Left lobe of liver (tissue), 2 donors: ENCODE measurements at regions not wholly inside any gene's neighbourhood (a gene's known extent, or its start where the extent isn't known, plus 50 kb on each side); places are given as distances from the start of the nearest gene placed in this dataset.
"Not testable (repeated sequence)": the region's sequence is repeated elsewhere in the genome, so short reads cannot be mapped to it uniquely, and the experiment has no call there.

Source experiments
- ATAC-seq: fragments of 200-7000 bp; cut with Tn5 transposase; one replicate; pipeline ENCODE4 v1.9.1; 2020; ENCODE audit warnings: mild to moderate bottlenecking, moderate library complexity
- DNase-seq: peaks from one replicate; pipeline ENCODE4 v3.0.0-alpha.2; 2020; ENCODE audit warnings: low spot score
- donor health status: DM: no; HTN: no; CAD: no; lungs with moderate emphysema.
- donor health status: DM: no; HTN: yes; CAD: no.

DNA sequence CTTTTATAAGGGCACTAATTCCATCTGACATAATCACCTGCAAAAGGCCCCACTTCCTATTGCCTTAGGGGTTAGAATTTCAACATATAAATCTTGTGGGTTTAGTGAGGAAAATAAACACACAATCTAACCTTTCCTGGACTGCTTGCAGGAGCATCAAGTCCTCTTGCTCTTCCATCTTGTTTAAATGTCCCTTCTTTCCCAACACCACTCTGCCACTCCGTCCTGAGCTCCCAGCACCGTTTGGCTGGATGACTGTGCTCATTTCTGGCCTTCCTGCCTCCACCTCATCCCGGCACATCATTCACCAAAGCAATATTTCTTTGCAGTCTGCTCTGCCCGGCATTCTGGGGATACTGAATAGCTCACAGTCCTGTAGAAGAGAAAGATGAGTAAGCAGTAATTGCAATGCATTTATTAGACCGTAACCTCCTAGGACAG is 247.8 kb downstream of the BCL2 start:
- DNase-seq (no peak), ATAC-seq (no peak)

DNA sequence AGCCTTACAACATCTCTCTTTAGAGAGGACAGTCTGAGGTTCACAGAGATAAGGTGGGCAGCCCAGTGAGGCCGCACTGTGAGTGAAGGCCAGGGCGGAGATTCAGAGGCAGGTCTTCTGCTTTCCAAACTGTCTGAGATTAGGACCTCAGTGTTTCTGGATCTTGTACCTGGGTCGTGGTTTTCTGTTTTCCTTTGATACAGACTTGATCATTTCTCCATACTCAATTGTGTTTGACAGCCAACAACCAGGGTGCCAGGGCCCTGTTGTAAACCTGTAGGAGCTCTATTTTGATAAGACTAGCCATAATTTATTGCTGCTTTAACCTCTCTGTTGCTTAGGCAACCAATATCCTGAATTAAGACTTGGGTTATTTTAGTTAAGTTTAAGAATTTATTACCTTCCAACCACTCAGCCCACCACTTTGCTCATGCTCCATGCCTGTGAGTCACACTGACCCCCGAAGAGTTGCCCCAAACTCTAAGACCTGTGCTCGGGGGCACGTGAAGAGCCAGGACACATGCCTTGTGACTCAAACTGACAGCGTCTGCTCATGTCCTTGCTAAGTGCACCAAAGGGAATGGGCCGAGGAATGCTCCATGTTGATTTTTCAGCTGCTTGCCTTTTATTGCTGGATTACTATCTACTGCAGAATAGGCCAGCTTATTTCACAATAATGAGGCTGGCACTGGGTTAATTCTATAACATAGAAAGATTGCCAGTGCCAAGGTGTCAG is 248.6 kb downstream of the BCL2 start:
- peak; percentile 12 for ATAC-seq
- DNase-seq, result no peak

DNA sequence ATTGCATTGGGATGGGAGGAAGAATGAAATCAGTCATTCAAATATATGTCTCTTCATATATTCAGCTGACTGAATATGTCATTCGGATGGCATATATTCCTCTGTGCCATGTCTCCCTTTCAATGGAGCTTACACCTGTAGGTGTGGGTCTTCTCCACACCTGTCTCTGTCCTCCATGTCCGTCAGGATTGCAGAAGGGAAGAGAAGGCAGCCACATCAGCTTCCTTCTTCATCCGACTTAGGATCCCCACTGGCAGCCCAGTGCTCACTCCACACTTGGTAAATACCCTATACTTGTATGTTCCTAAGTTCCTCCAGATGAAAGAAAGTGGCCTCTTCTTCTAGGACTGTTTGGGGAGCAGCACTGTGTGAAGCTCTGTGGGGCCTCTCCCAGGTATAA is 250.1 kb downstream of the BCL2 start:
- no peak for ATAC-seq
- no peak for DNase-seq

DNA sequence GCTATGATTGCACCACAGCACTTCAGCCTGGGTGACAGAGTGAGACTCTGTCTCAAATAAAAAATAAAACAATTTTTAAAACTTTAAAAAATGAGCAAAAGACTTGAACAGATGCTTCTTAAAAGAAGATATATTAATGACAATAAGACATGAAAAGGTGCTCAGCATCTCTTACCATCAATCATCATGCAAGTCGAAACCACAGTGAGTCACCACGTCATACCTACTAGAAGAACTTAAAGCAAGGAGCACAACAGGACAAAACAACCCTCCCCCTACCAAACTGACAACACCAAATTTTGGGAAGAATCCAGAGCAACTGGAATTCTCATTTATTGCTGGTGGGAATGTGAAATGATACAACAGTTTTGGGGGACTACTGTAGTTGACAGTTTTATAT is 251.6 kb downstream of the BCL2 start:
- no peak for ATAC-seq
- DNase-seq, result no peak

DNA sequence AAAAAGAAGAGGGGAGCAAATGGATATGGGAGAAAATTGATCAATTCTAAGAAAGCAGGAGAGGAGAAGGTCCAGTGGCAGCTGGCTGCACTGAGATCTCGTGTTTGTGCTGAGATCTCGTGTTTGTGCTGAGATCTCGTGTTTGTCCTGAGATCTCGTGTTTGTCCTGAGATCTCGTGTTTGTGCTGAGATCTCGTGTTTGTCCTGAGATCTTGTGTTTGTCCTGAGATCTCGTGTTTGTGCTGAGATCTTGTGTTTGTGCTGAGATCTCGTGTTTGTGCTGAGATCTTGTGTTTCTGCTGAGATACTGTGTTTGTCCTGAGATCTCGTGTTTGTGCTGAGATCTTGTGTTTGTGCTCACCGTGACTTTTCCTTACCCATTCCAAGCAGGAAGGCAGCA is 254.4 kb downstream of the BCL2 start:
- ATAC-seq (no peak), DNase-seq (no peak)

DNA sequence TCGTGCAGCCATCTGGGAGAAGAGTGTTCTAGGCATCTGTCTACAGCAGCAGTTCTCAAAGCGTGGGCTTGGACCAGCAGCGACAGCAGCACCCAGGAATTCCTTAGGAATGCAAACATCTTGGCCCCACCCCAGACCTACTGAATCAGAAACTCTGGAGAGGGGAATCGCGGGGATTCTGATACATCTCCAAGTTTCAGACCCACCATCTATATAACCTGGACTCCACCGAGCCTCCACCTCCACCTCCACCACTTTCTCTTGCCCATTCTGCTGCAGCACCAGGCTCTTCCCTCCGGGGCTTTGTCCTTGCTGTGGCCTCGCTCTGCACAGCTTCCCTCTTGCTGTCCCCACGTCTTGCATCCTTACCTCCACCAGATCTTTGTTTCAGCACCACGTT is 256.4 kb downstream of the BCL2 start:
- ATAC-seq (no peak), DNase-seq (no peak)

DNA sequence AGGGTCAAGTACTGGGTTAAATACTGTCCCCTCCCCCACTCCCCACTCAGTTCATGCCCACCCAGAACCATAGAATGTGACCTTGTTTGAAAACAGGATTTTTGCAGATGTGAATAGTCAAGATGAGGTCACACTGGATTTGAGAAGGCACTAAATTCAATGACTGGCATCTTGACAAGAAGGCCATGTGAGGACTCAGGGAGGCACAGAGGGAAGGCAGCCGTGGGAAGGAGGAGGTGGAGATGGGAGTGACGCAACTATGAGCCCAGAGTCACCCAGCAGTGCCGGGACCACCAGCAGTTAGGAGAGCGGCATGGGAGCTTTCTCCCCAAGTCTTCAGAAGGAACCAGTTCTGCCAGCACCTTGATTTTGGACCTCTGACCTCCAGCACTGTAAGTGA is 257.3 kb downstream of the BCL2 start:
- no peak for DNase-seq

DNA sequence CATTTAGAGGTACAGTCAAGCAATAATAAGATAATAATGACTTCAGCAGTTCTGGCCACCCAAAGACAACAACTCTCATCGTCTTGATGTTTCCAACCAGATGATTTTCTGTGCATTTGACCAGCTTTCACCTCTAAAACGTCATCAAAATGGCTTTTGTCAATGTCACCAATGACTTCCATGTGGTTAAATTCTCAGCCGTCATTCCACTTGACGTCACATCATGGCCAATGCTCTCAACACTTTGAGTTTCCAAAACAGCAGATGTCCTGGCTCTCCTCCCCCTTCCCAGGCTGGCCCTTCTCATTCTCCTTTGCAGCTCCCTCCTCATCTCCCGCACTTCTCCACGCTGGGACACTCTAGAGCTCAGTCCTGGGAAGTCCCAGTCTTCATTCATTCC is 258.3 kb downstream of the BCL2 start:
- ATAC-seq (no peak), DNase-seq (no peak)

More for the DNA sequence above, 257.3 kb downstream of the BCL2 start:
- ATAC-seq, result no peak

DNA sequence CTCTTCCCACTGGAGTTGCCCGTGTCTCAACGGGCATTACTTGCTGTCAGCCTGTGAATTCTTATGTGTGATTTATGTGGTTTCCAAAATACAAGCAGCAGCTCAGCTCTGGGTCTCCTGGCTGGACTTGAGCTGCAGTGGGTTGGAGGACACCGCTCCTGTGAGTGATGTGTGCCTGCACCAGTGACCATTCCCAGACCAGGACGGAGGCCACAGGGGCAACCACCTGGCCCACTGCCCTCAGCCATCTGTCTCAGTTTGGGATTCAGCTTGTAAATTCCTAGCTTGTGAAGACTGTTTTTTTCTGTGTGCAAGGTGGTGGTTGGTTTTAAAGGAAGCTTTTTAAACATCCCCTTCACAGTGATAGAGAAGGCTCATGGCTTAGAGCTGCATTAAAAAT is 261.0 kb downstream of the BCL2 start:
- no peak for DNase-seq
- ATAC-seq, result no peak

DNA sequence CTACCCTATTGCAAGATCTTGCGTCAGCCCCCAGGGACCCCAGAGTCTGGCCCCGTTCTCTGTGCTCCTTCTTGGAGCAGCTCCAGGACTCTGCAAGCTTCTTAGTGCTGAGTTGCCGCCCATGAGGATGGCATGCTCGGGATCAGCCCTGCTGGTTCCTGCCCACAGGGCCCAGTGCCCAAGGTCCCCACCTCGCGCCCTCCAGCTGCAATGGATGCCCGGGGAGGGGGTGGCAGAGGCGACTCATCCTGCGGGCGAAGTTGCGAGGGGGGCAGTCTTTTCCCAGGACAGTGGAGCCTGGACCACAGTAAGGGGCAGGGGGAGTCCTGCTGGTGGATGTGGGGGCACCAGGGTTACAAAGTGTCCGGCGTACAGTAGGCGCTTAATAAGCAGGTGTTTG is 261.9 kb downstream of the BCL2 start:
- DNase-seq (no peak), ATAC-seq (no peak)

DNA sequence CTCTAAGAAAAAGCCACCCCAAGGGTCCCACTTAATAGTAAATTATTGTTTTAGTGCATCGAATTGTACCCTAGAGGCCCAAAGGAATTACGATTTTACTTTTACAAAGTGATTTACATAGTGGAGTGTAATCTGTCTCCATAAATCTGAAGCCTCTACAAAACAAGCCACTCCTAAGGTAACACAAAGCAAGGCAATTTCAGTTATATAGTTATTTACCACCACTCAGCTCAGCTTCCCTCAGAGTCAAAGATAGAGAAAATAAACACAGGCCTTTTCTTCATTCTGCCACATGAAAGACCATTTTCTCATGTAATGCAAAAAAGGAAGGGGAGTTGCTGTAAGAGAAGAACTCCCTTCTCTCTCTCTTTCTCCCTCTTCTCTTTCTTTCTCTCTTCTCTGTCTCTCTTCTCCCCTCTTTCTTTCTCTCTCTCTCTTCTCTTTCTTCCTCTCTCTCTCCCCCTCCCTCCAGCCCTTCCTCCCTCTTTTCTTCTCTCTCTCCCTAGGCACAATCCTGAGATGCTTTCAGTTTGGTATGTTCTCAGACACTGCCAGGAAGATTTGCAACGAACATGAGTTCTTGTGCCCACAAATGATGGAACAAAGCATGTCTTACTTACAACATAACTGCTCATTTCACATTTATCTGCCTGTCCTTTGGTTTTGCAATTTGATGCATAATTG is 264.5 kb downstream of the BCL2 start:
- ATAC-seq (no peak), DNase-seq (no peak)

DNA sequence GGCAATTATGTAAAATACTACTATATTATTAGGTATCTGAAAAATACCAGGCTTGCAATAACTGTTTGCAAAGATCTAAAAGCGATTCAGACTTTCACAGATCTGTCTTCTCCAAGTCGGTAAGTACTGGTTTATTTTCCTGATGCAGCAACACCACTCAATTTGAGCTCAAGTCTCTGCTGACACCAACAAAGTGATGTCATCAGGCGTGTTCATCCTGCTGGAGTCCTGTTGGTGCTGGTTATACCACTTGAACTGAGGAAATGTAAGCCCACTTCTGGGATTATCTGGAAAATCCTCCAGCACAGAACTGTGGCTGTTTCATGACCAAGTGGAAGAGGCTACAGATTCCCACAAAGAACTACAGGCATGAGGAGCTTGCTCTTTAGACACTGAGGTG is 267.6 kb downstream of the BCL2 start:
- DNase-seq (no peak), ATAC-seq (no peak)

DNA sequence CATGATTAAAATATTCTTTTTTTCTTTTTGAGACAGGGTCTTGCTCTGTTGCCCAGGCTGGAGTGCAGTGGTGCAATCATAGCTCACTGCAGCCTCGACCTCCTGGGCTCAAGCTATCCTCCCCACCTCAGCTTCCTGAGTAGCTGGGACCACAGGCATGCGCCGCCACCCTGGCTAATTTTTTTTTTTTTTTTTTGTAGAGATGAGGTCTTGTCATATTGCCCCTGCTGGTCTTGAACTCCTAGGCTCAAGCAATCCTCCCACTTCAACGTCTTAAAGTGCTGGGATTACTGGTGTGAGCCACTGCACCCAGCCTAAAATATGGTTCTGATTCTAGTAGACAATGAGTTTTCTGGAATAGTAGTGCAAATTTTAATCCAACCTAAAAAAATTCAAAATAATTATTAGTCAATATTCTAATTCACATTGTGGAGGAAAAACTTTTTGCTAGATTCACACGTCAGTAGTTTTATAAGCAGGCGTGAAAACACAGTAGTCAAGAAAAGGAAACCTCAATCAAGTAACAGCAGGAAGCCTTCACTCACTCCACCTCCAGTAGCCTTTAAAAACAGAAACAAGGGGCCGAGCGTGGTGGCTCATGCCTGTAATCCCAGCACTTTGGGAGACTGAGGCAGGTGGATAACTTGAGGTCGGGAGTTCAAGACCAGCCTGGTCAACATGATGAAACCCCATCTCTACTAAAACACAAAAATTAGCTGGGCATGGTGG is 268.7 kb downstream of the BCL2 start:
- ATAC-seq, DNase-seq: not testable (repeated sequence)

DNA sequence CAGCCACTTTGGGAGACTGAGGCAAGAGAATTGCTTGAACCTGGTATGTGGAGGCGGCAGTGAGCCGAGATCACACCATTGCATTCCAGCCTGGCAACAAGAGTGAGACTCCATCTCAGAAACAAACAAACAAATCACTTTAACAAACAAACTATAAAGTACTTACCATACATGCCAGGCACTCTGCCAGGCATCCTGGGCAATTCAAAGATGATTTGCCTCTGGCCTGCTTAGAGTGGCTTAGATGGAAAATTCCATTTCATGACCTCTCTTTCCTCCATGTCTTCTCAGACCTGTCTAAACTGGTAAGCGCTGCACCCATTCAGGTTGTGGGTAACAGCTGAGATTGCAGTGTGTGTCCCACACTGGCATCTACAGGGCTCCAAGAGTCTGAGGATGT is 273.2 kb downstream of the BCL2 start:
- ATAC-seq (no peak), DNase-seq (no peak)

DNA sequence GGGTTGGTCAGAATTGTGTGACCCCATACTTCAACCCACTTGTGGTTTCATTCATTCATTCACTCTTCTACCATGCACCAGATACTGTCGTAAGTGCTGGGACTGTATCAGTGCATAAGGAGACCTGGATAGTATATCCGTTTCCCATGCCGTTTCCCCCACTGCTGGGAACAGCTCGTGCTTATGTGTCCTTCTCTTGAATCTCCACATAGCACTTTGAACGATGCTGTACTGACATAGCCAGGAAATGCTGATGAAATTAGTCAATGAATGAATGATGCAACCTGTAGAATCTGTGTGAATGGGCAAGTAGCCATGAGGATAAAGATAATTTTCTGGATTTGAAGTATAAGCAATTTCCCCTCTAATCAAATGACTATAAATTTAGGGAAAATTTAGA is 276.1 kb downstream of the BCL2 start:
- DNase-seq, result no peak
- ATAC-seq, result peak; percentile 51

DNA sequence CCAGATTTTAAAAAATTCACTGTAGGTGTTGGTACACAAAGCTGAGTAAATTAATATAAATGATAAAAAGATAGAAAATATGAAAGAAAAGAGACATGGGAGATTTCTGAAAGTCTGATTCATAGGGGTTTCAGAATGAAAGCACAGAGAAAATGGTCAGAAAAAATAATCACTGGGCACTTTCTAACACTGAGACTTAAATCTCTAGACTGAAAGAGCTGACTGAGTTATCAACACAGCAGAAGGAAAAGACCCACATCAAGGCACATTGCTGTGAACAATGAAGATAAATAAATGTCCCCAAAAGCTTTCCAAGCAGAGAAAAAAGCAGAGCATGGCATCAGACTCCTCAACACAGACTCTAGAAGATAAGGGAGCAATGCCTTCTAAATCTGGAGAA is 277.2 kb downstream of the BCL2 start:
- DNase-seq, result no peak
- ATAC-seq, result no peak

DNA sequence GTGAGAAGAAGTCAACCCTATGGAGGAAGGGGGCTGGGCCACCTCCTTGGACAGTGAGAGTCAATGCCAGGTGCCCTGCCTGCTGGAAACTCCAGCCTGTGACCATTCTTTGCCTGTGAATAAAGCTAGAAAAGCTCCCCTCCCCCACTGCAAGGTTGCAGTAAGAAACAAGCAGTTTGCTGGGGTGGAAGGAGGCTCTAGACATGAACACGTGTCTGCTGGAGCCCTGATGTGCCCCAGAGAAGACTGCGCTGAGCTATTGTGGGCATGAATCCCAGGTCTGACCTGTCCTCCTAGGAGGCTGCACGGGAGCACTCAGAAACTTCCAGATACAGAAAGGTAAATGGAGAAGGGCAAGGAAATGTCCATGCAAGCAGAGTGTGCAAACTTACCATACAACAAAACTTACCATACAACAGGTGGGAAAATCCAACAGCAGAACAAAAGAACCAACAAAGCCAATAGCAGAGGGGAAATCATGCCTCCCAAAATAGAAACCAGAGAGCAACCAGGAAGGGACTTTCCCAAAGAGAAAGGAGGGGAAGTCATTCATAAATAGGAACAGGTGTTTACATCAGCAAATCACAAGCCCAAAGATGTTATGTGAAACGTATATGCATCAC is 278.7 kb downstream of the BCL2 start:
- DNase-seq, result no peak
- ATAC-seq, result no peak

DNA sequence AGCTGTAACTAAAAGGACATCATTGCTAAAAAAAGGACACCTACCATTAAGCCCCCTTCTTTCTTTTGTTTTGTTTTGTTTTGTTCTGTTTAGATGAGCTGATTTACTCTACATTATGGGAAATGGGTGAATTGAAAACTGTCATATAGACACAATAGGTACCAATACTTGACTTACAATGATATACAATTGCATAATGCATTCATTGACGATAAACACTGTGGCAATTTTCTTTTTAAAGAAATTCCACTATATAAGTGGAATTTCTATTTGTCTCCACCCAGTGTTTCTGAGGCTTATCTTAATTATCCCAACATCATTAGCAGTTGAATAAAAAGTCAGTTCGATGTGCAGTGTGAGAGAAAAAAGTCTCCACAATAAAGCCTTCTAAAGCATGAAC is 282.1 kb downstream of the BCL2 start:
- ATAC-seq (no peak), DNase-seq (no peak)

DNA sequence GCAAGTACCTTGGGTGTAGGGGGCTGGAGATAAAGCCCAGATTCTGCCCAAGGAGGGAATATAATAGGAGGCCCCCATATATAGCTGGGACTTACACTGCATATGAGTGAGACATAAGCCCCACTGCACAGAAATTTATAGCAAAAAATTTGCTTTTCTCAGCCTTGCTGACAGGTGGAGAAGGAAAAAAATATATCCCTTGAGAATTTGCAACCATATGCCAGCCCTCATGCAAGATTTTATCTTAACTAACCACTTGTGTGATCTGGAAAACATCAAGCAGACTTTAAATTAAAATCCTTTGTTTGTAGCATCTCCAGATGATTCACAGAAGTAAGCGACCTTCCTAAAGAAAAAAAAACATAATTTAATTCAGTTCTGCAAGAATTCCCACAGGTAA is 288.2 kb downstream of the BCL2 start:
- ATAC-seq (no peak), DNase-seq (no peak)
